ENCODE measurements at regions not wholly inside any gene's neighbourhood (a gene's known extent, or its start where the extent isn't known, plus 50 kb on each side); places are given as distances from the start of the nearest gene placed in this dataset.

- TF ChIP-seq POLR2A (IDR thresholded peaks at IDR 0.05) (no peak), CTCF (IDR thresholded peaks at IDR 0.05) (no peak)
Measured at GRCh38 chr3:161913786-161914389, 417.3 kb downstream of the OTOL1 start.
